K562 (cell line): ENCODE measurements at regions not wholly inside any gene's neighbourhood (a gene's known extent, or its start where the extent isn't known, plus 50 kb on each side); places are given as distances from the start of the nearest gene placed in this dataset.

Experiments
- CEBPB ChIP-seq: fragments of 450-650 bp; IDR thresholded peaks from 2 replicates; pipeline ENCODE4 v1.6.1; 2016; ENCODE audit warnings: missing genetic modification characterization, missing compliant biosample characterization
- CEBPZ ChIP-seq: fragments of 150-350 bp; IDR thresholded peaks from 2 replicates; pipeline ENCODE4 v1.6.1; 2014; ENCODE audit warnings: low read depth, mild to moderate bottlenecking, low read length, borderline replicate concordance
- CHAMP1 ChIP-seq: fragments of 450-650 bp; IDR thresholded peaks from 2 replicates; pipeline ENCODE4 v1.6.1; 2016; ENCODE audit warnings: mild to moderate bottlenecking
- FOXA1 ChIP-seq: fragments of 450-650 bp; IDR thresholded peaks from 2 replicates; pipeline ENCODE4 v1.6.1; 2016; ENCODE audit warnings: mild to moderate bottlenecking, borderline replicate concordance
- GABPB2 ChIP-seq: fragments of 250-450 bp; sonication (Bioruptor Pico); conservative IDR thresholded peaks from 2 replicates; pipeline ENCODE4 v1.5.1; 2021; ENCODE audit warnings: mild to moderate bottlenecking
- GATAD2B ChIP-seq: fragments of 450-650 bp; IDR thresholded peaks from 2 replicates; pipeline ENCODE4 v1.6.1; 2017; ENCODE audit warnings: mild to moderate bottlenecking, borderline replicate concordance
- HDGF ChIP-seq: fragments of 450-650 bp; IDR thresholded peaks from 2 replicates; pipeline ENCODE4 v1.6.1; 2016
- HES1 ChIP-seq: fragments of 450-650 bp; IDR thresholded peaks from 2 replicates; pipeline ENCODE4 v1.6.1; 2016; ENCODE audit warnings: low read depth, mild to moderate bottlenecking, moderate library complexity
- SREBF2 ChIP-seq: sonication (generic); formaldehyde crosslinking; IDR thresholded peaks from 2 replicates; pipeline ENCODE4 v1.4.0; 2020; ENCODE audit warnings: mild to moderate bottlenecking, missing genetic modification reagents
- STAT5A ChIP-seq: IDR thresholded peaks from 2 replicates; pipeline ENCODE4 v1.6.1; 2012; ENCODE audit warnings: low read length, inconsistent platforms, borderline replicate concordance
- TAF1 ChIP-seq: IDR thresholded peaks from 2 replicates; pipeline ENCODE4 v1.6.1; 2011; ENCODE audit warnings: mild to moderate bottlenecking, low read length, moderate library complexity; ENCODE audit not compliant: insufficient read depth, control insufficient read depth, severe bottlenecking; ENCODE audit errors: extremely low read depth
- ZBTB12 ChIP-seq: fragments of 250-450 bp; sonication (Bioruptor Pico); IDR thresholded peaks from 2 replicates; pipeline ENCODE4 v1.4.0; 2020
- ZNF217 ChIP-seq: sonication (generic); formaldehyde crosslinking; IDR thresholded peaks from 2 replicates; pipeline ENCODE4 v1.8.0; 2022; ENCODE audit warnings: mild to moderate bottlenecking, missing genetic modification reagents
- ZNF274 ChIP-seq: IDR thresholded peaks from 2 replicates; pipeline ENCODE4 v1.6.1; 2011; ENCODE audit warnings: low read depth, mild to moderate bottlenecking, low read length, moderate library complexity, borderline replicate concordance
- ZNF431 ChIP-seq: sonication (generic); formaldehyde crosslinking; IDR thresholded peaks from 2 replicates; pipeline ENCODE4 v1.8.0; 2022; ENCODE audit warnings: mild to moderate bottlenecking, missing genetic modification reagents
- ZNF696 ChIP-seq: fragments of 250-450 bp; sonication (Bioruptor Pico); conservative IDR thresholded peaks from 2 replicates; pipeline ENCODE4 v1.4.0; 2020; ENCODE audit warnings: mild to moderate bottlenecking, moderate library complexity
- ZNF830 ChIP-seq: fragments of 250-450 bp; sonication (Bioruptor Pico); IDR thresholded peaks from 2 replicates; pipeline ENCODE4 v1.5.0; 2021; ENCODE audit warnings: mild to moderate bottlenecking

GRCh38 chr7:25854608-25855497 lies 297.1 kb upstream of the NFE2L3 start (continued):
- TF ChIP-seq HES1 (no peak), GABPB2 (no peak), ZNF431 (CRISPR knock-in tag) (no peak), CHAMP1 (no peak), TAF1 (peak; percentile 100), ZNF830 (CRISPR knock-in tag) (no peak), CEBPZ (no peak), ZNF217 (CRISPR knock-in tag) (no peak), ZNF274 (no peak), GATAD2B (no peak), FOXA1 (no peak), ZBTB12 (CRISPR knock-in tag) (peak; percentile 44; the same call in 1 of the 2 replicates), ZNF696 (CRISPR knock-in tag) (no peak), HDGF (no peak), STAT5A (no peak), CEBPB (tag) (no peak), SREBF2 (CRISPR knock-in tag) (no peak)
